A673 (cell line): ENCODE measurements at regions not wholly inside any gene's neighbourhood (a gene's known extent, or its start where the extent isn't known, plus 50 kb on each side); places are given as distances from the start of the nearest gene placed in this dataset.

Experiments used
- BruUV-seq: library from RNA; stranded (reverse); fragments of 400-500 nt; replicated peaks from 2 replicates; lab custom pipeline; 2021; lab: Mats Ljungman, UMichigan
- CTCF ChIA-PET: fragments of 300-600 bp; sonication (Branson Sonifier 250); formaldehyde crosslinking; loops from one replicate; lab custom pipeline; 2022; ENCODE audit warnings: antibody characterized with exemption; lab: Charles Lee
- POLR2A ChIA-PET: fragments of 300-600 bp; sonication (Branson Sonifier 250); formaldehyde crosslinking; loops from one replicate; lab custom pipeline; 2022; ENCODE audit warnings: antibody characterized with exemption; ENCODE audit not compliant: low non-redundant PET; lab: Charles Lee
- DNase-seq: peaks from one replicate; pipeline ENCODE4 v3.0.0-alpha.2; 2015; ENCODE audit warnings: low spot score
- H3K27ac ChIP-seq: fragments of 200-600 bp; sonication (generic); 2 replicates; pipeline ENCODE4 v1.5.1; 2016; ENCODE audit warnings: mixed run types, low read depth, mild to moderate bottlenecking, mixed read lengths, antibody characterized with exemption, low read length; ENCODE audit not compliant: poor library complexity, severe bottlenecking
- H3K27me3 ChIP-seq: fragments of 200-600 bp; sonication (generic); replicated peaks from 2 replicates; pipeline ENCODE4 v1.6.1; 2017; ENCODE audit warnings: mixed run types, low read depth, mild to moderate bottlenecking, mixed read lengths, antibody characterized with exemption, low read length; ENCODE audit not compliant: insufficient read depth, poor library complexity
- H3K36me3 ChIP-seq: fragments of 200-600 bp; sonication (generic); 2 replicates; pipeline ENCODE4 v1.6.1; 2016; ENCODE audit warnings: mixed run types, mild to moderate bottlenecking, mixed read lengths, antibody characterized with exemption, low read length; ENCODE audit not compliant: insufficient read depth, poor library complexity, severe bottlenecking
- H3K4me1 ChIP-seq: fragments of 200-600 bp; sonication (generic); 2 replicates; pipeline ENCODE4 v1.6.1; 2017; ENCODE audit warnings: mixed run types, mild to moderate bottlenecking, mixed read lengths, antibody characterized with exemption, low read length; ENCODE audit not compliant: insufficient read depth, poor library complexity, severe bottlenecking
- H3K4me3 ChIP-seq: fragments of 200-600 bp; sonication (generic); 2 replicates; pipeline ENCODE4 v1.5.1; 2016; ENCODE audit warnings: low read depth, mixed run types, mild to moderate bottlenecking, mixed read lengths, low read length; ENCODE audit not compliant: poor library complexity, severe bottlenecking
- H3K9me3 ChIP-seq: fragments of 200-600 bp; sonication (generic); 2 replicates; pipeline ENCODE4 v1.6.1; 2016; ENCODE audit warnings: mixed run types, low read depth, mild to moderate bottlenecking, mixed read lengths, antibody characterized with exemption, low read length; ENCODE audit not compliant: poor library complexity, severe bottlenecking
- EZH2 ChIP-seq: fragments of 200-600 bp; sonication (generic); IDR thresholded peaks from 2 replicates; pipeline ENCODE4 v1.6.1; 2017; ENCODE audit warnings: borderline replicate concordance, low read depth, mild to moderate bottlenecking, mixed read lengths, antibody characterized with exemption, low read length; ENCODE audit not compliant: poor library complexity, severe bottlenecking
- intact Hi-C: fragments of 100-400 bp; cut with micrococcal nuclease; formaldehyde crosslinking; loops from one replicate; pipeline ENCODE4 v1.10.0; 2022; ENCODE audit not compliant: unreplicated experiment
- TF ChIP-seq, protein P1 (sequence below): fragments of 300-800, 200-600 bp; sonication (generic); conservative IDR thresholded peaks from 2 replicates; pipeline ENCODE4 v1.5.1; 2017; ENCODE audit warnings: low read depth, mild to moderate bottlenecking, antibody characterized with exemption, low read length, moderate library complexity, mixed read lengths

DNA sequence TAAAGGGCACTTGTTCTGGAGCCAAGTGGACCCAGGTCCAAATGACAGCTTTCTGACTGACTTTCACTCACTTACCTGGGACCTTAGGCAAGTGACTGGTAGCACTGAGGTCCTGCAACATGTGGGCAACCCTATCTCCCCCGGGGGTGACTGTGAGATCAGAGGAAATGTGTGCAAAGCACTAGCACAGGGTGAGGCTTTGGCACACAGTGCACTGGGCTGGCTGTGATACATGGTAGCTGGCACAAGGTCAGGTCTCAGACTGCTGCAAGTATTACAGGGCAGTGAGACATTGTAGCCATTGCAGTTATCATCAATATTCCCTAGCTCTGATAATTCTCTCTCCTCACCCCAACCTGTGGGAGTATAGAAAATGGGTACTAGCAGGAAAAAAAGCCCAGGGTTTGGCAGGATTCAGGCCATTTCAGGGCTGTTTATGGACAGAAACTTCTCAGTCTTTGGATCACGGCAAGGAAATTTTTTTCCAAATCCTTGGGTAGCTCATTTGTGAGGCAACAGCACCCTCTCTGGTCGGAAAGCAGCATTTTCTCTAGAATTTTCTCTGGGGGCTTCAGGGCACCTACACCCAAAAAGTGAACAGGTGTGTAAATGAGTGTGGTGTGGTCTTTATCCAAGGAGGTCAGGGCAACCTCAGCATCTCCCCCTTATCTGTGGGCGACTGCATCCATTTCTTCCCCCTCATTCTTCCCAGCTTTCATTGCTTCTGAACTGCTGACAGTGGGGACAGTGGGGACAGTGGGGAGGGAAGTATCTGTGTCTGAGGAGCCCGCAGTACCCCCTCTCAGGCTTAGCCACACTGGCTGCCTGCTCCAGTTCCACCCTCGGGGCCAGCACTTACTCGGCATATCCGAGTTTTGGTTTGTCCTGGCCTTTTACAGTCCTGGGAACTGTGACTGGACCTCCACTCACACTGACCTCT lies 148.7 kb upstream of the PHACTR3 start:
- Histone ChIP-seq H3K27me3 (peaks cover 3% of the 10 kb centered on the region), H3K4me3 (no peak overlapping the region), H3K27ac (no peak overlapping the region), H3K9me3 (no peaks in the 10 kb centered on the region), H3K4me1 (no peaks in the 10 kb centered on the region), H3K36me3 (no peaks in the 10 kb centered on the region)
- ChIA-PET CTCF (interaction anchor here (0.6 to 1.6 kb wide), 7 partner anchors 17 to 585 kb away, joined by 3 to 10 read pairs (median 4); no protein-coding TSS in a partner anchor), POLR2A (no interaction called here)
- BruUV-seq = no TSS peak
- intact Hi-C loops = loop anchor here (1.0 to 5.0 kb wide), 3 partner anchors 233 to 585 kb away; no protein-coding TSS in a partner anchor
- DNase-seq = peak; percentile 42
- no peak for TF ChIP-seq EZH2
- TF ChIP-seq, protein P1, sequence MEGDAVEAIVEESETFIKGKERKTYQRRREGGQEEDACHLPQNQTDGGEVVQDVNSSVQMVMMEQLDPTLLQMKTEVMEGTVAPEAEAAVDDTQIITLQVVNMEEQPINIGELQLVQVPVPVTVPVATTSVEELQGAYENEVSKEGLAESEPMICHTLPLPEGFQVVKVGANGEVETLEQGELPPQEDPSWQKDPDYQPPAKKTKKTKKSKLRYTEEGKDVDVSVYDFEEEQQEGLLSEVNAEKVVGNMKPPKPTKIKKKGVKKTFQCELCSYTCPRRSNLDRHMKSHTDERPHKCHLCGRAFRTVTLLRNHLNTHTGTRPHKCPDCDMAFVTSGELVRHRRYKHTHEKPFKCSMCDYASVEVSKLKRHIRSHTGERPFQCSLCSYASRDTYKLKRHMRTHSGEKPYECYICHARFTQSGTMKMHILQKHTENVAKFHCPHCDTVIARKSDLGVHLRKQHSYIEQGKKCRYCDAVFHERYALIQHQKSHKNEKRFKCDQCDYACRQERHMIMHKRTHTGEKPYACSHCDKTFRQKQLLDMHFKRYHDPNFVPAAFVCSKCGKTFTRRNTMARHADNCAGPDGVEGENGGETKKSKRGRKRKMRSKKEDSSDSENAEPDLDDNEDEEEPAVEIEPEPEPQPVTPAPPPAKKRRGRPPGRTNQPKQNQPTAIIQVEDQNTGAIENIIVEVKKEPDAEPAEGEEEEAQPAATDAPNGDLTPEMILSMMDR = peak; percentile 76

DNA sequence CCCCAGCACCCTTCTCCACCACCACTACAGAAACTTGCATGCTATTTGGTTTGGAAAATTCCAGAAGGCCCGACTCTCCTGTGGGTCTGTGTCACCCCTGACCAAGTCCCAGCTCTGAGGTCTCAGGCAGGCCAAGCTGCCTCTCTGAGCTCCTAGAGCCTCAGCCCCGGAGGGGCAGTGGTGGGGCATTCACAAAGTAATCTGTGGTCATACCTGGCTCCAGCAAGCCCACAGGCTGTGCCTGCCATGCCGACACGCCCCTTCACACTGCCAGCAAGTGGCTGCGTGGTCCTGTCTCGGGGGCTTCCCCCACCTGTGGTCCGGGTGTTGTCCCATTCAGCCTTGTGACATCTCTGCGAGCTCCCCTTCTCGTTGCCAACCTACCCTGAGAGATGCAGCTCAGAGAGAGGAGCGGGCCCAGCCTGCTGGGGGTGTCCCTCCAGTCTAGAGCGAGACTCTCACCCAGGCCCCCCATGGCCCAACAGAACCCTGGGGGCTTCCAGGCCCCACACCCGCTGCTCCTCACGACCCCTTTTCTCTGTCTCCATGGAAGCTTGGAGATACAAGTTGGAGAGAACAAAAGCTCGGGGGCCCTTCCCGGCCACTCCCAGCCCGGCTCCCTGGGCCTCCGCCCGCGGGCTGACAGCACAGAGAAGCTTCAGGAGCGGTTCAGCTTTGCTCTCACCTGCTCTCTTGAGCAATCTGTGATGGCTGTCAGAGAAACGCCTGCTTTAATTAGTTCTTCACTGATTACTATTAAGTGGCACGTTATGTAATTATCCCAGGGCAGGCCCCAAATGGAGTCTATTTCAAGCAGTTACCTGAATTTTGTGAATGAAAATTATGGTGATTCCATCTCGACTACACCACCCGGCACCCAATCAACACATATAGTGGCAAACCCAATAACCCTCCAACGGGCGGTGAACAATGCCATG lies 147.7 kb upstream of the PHACTR3 start:
- no peak for DNase-seq
- POLR2A ChIA-PET = no interaction called here
- no peak overlapping the region for H3K4me3 ChIP-seq
- H3K36me3 ChIP-seq = no peaks in the 10 kb centered on the region
- no peaks in the 10 kb centered on the region for H3K4me1 ChIP-seq
- intact Hi-C loops = loop anchor here (5.0 kb wide), 1 partner anchor 234 kb away; no protein-coding TSS in a partner anchor
- CTCF ChIA-PET = interaction anchor here (0.6 to 1.6 kb wide), 5 partner anchors 35 to 804 kb away, joined by 3 to 10 read pairs (median 4); no protein-coding TSS in a partner anchor
- H3K27ac ChIP-seq = no peak overlapping the region
- no TSS peak for BruUV-seq
- TF ChIP-seq EZH2 = no peak
- TF ChIP-seq, protein P1 = no peak
- H3K9me3 ChIP-seq = no peaks in the 10 kb centered on the region
- peaks cover 3% of the 10 kb centered on the region for H3K27me3 ChIP-seq

DNA sequence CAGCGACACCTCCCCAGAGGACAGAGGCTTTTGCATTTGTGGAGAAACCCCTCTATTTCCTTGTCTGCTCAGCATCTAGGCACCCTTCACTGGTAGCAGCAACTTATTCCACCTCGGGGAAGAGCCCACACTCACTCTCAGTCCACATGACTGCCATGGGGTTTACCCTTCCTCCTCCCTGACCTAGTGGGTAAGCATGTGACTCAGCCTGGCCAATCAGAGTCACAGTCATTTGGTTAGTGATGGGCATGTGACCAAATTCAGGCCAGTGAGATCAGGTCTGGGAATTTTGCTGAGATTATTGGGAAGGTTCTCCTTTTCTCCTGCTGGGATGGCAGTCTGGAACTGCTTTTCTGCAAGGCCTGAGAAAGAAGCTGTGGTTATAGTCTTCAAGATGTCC lies 145.7 kb upstream of the PHACTR3 start:
- BruUV-seq = no TSS peak
- TF ChIP-seq, protein P1 = no peak
- no peak for TF ChIP-seq EZH2
- ChIA-PET CTCF (no interaction called here), POLR2A (no interaction called here)
- H3K36me3 ChIP-seq = no peaks in the 10 kb centered on the region
- H3K4me3 ChIP-seq = no peak overlapping the region
- no peak for DNase-seq
- H3K27ac ChIP-seq = no peak overlapping the region
- peaks cover 3% of the 10 kb centered on the region for H3K27me3 ChIP-seq
- no peaks in the 10 kb centered on the region for H3K9me3 ChIP-seq
- no peaks in the 10 kb centered on the region for H3K4me1 ChIP-seq
- intact Hi-C loops = loop anchor here (5.0 kb wide), 1 partner anchor 236 kb away; no protein-coding TSS in a partner anchor
